ENCODE measurements at regions not wholly inside any gene's neighbourhood (a gene's known extent, or its start where the extent isn't known, plus 50 kb on each side); places are given as distances from the start of the nearest gene placed in this dataset.
A peak's percentile ranks its signal among the peaks of the same experiment; 100 is the strongest.

DNA sequence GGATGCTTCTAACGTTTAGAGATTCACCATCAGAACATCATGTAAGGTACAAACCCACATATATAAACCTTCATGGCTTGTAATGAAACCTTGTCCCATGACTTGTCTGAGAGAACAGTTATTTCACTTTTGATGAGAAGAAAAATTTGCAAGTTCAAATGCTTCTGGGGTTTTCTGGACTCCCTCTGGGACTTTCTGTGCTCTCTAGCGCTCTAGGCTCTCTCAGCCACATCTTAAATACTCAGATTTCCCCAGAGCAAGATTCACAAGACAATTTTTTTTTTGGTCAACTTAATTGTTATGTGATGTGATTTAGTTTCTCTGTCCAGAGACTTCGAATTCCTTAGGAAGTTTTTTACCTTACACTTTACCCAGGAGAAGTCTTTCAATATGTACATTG lies 282.8 kb upstream of the EDNRB start:
- no peak for DNase-seq

DNA sequence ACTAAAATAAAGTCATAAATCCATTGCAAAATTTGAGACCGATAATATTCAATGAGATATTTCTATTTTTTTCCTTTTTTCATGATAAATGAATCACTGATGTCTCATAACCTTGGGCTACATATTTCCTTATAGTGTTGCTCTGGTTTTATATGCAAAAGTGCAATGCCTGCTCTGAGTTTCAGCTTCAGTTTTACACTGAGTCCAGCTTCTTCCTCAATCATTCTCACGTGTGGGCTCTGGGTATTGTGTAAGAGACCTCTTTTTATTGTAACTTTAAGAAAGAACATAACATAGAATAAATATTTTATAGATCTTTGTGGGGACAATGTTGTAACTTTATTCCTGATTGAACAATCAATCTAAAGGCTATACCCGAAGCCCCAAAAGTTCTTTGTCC lies 280.2 kb upstream of the EDNRB start:
- no peak for DNase-seq

DNA sequence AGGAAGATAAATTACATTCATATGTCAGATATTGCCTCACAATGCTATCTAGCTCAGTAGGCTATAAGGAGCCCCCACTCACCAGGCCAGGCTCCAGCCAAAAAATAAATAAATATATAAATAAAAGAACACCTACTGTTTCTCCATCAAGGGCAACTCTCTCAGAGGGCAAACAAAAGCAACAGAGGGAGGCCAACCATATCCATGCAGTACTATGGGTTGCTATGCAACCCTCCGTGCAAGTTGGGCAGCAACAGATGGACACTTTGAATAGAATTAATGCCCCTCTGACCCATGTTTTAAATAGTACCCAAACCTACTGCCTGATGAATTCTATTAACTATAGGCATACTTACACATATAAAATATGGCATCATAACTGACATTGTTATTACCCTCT lies 279.8 kb upstream of the EDNRB start:
- DNase-seq: peak in 2 of 3 experiments; percentile 63 to 90

DNA sequence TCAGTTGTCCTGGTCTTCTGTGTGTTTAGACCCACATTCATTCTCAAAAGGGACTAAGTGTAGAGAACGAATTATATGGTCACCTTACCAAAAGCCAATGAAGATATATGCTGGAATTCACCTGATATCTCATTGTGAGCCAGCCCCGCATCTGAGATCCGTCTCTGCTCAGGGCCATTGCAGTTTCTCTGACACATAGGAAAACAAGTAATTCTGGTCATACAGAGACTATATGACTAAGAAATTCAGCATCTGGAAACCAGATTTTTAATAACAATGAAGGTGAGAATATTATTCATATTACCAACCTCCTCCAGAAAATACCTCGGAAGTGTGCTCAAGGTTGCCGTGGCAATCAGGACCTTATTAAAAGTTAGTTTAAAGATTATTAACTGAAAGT lies 278.6 kb upstream of the EDNRB start:
- DNase-seq: no peak

DNA sequence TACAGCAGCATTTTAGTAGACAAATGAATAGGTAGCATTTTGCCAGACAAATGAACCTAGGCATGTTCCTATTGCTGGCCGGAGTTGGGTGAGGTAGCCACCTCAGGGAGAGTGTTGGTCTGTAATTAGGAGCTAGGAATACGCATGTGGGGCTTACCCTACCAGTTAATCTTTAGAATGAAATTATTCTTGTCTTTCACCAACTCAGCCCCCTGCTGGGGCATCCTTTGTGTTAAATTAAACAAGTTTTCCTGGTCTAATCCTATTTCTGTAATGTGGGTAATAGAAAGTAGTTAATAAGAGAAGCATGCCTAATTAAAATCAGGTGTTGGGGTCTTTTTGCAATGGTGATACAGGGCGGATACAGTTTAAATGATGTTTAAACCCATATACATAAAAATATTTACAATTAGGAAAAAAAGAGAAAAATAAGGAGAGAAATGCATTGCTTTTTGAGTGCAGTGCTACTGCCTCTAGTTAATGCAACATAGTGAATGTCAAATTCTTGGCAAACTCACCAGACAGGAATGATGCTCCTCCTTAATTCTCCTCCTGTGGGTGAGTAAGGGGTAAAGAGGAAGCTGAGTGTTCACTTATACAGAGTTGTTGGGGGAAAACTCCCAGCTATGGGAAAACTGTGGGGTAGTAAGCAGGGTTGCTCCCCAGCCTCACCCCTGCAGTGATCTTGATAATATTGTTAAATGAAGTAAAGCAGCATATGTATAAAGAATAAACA lies 276.4 kb upstream of the EDNRB start:
- DNase-seq: peak in 2 of 3 experiments; percentile 49 to 76

DNA sequence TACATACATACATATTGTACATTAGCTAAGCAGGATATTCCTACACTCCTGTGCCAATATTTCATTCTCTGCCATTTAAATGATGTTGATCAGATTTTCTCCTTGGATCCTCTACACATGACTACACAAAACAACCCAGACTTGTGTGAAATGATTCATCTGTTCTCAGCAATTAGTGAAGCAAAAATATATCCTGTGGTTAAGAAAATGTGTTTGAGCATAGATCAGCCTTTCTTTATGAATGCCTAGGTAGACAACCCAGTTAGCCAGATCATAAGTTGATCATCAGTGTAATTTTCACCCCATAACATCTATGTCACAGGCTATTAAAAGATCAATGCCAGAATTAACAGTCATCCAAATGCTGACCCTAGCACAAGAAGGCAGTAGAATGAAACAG lies 275.2 kb upstream of the EDNRB start:
- no peak for DNase-seq

DNA sequence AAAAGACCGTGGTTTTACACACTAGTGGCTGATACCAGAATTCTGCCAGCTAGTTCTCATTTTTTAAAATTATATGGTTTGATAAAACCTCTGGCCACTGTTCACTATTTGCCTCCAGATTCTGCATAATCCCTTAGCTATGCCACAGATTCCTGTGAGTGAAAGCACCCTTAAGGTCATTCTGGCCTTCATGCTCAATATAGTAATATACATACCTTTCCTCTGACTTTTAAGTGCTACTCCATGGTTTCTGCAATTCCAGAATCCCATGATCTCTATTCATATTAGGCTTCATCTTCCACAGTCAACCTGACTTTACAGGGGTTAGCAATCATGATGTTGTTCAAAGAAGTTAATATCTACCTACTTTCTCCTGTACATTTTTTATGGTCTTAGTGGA lies 274.1 kb upstream of the EDNRB start:
- no peak for DNase-seq

DNA sequence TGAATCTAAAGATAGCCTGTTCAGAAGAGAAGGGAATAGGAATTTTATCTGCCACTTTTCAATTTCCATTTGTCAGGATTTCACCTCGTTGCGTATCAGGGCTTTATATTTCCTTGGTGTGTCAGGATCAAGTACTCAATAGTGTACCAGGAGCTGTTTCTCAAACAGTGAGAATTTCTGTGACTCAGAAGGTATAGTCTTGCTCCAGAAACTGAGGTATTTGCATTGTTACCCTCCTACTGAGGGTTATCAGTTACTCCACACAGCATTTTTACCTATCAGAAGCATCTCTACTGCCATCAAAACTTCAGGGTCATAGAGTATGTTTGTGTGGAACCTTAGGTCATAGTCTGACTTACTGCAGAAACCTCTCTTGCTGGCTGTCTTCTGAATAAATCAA lies 271.7 kb upstream of the EDNRB start:
- no peak for DNase-seq

DNA sequence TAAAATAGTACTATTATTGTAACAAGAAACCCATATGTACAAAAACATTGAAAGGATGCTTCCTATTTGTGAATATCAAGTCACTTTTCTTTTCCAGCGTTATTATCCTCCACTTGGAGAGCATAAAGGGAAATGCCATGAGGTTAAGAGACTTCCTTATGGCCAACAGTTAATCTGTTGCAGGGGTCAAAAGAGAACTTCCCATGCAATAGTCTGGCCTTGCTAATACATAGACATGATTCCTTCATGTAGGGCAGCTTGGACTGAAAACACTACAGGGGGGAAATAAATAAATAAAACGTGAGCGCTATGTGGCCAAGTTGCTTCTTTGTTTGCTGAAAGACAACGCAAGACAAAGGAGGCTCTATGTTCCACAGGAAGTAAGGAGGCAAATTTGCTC lies 269.1 kb upstream of the EDNRB start:
- peak in 1 of 3 experiments; percentile 37 for DNase-seq

DNA sequence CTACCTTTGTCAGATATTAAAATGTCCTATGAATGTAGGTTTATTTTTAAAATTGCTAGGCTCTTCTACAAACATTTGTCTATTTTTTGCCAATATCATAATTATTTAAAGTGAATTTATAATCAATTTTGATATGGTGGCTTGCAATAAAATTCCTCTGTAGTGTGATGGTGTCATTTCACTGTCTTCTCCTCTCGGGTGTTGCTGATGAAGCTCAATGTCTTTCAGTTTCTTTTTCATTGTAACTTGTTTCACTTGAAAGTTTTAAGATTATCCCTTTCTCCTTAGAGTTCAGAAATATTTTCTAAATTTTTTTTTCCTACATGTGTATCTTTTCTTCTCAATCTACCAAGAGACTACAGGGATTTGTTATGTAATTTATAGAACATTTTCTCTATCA lies 267.1 kb upstream of the EDNRB start:
- no peak for DNase-seq

DNA sequence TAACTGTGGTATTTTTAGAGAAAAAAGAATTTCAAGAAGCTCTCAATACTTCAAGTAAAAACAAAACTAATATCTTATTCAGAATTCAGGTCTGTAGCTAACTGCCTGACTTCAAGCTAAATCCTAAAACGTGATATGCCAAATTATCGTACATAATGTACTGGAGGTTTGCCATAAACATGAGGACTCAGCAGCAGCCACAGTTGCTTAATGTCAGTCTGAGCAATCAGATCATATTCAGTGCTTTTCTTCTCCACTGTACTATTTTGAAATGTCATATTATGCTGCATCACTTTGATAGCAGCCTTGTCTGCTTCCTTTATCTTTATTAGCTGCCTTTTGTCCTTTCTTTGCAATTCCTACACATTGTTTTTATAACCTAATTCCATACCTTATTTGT lies 265.1 kb upstream of the EDNRB start:
- DNase-seq: no peak

DNA sequence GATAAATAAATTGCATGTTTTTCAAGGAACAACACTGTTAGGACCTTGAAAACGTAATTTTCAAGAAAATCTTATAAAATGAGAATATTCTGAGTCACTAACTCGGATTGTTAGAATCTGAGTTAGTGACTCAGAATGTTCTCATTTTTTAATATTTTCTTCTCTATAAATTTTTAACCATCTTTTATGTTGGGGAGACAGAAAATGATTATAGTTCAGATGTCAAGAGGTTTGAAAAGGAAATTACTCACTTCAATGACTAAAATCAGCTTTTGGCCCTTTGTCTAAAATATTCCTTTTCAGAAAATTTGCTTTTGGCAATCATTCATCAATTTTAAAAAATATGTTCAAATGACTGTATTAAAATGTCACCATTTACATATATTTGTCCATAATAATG lies 264.2 kb upstream of the EDNRB start:
- DNase-seq: no peak

DNA sequence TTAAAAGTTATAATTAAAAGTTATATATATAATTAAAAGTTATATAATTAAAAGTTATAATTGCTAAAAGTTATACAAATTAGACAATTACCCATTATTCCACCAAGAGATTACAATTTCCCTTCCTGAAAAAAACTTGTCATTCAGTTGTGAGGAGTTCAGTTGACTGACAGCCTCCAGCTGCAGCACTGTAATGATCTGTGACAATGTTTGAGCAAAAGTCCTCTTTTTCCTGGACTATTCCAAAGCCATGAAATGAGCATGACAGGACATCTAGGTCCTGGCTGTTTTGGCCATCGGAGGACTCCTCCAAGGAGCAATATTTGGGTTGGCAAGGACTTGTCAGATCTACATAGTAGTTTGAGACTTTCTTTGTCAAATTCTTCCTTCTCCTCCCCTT lies 258.7 kb upstream of the EDNRB start:
- no peak for DNase-seq

DNA sequence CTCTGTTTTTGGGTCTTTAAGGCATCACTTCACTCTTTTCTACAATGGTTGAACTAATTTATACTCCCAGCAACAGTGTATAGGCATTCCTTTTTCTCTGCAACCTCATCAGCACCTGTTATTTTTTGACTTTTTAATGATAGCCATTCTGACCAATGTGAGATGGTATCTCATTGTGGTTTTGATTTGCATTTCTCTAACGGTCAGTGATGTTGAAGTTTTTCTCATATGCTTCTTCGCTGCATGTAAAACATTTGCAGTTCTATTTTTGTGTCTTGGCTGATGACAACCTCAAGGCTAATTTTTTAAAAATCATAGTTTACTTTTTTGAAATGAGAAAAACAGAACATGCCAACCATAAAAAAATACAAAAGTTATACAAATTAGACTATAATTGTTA lies 258.2 kb upstream of the EDNRB start:
- DNase-seq: no peak

DNA sequence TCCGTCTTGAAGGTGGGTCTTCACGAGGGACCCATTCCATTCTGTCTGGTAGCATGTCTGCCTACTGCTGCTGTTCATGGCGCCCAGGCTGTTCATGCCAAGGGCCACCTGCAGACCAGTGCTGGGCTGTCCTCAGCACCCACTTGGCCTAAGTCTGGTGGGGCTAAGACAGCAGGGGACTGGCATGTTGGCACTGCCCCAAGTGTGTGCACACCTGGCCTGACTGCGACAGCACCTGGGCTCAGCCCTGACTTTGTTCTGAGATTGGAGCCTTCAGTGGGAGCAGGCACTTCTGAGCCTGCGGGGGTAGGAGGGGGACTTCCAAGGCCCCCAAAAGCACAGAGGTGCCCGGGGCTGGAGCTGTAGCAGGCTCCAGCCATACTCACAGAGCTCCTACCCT lies 250.8 kb upstream of the EDNRB start:
- no peak for DNase-seq

DNA sequence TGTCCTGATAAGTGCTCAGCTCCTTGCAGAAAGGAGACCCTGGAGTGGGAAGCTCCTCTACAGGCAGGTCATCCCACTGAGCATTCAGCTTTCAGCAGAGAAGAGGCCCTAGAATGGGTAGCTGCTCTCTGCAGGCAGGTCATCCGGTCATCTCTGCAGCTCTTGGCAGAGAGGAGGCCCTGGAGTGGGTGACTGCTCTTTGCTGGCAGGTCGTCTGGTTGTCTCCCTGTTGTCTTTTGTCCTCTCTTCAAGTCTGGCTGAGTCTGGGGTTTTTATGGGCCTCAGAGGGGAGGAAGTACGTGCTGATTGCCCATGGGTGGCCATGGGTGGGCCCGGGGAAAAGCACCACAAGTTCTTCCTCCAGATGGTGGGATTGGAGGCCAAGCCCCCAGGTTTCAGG lies 250.3 kb upstream of the EDNRB start:
- no peak for DNase-seq

DNA sequence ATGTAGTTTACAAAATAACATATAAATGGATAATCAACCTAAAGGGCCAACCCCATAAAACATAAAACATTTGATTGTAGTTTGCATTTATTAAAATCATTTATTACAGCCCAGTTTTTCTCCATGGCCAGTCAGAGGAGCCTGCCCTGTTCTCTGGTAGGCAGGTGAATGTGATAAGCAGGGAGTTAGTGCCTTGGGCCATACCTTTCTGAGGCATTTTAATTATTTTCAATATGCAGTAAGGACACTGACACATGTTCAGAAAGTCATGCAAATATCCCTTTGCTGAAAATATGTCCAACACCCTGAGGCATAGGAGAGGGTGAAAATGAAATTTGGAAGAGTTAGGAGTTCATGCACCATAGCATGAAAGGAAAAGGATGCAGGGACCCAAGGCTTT lies 242.6 kb upstream of the EDNRB start:
- no peak for DNase-seq

DNA sequence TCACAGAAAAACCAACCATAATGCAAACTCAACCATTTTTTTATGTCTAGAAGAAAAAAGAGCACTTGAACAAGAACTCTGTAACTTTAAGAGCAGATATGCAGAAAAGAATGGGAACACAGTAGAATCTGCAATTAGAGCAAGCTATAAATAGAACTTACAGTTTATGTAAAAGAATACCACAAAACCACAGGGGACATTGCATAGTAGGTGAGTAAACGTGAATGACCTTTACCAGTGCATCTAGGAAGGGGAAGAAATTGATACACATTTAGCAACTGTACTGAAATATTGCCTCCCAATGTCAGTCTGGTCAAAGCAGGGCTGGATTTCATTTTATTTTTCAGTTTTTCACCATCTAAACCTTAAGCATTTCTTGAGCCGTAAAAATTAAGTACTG lies 242.2 kb upstream of the EDNRB start:
- DNase-seq: peak in 2 of 3 experiments; percentile 50 to 52

DNA sequence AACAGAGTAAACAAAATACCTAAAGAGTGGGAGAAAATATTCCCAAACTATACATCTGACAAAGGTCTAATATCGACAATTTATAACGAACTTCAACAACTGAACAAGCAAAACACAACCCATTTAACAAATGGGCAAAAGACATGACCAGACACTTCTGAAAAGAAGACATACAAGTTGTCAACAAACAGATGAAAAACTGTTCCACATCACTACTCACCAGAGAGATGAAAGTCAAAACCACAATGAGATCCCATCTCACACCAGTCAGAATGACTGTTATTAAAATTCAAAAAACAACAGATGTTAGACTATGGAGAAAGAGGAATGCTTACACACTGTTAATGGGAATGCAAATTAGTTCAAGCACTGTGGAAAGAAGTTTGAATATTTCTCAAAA lies 233.8 kb upstream of the EDNRB start:
- DNase-seq: no peak

DNA sequence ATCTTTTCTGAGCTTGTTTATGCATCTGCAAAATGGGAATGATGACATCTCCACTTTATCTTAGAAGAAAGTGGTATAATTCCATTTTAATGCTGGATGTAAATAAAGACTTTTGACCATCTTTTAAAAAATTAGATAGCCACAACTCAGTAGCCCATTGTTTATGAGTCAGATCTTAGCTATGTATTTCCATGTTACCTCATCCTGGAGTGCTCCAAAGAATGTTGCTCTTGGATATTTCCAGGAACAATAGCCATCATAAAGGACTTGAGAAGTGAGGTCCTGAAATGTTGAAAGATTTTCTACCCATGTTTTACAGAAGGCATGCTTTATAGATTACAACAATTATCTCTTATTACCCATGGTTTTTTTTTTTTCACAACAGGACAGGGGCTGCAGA lies 229.3 kb upstream of the EDNRB start:
- no peak for DNase-seq

DNA sequence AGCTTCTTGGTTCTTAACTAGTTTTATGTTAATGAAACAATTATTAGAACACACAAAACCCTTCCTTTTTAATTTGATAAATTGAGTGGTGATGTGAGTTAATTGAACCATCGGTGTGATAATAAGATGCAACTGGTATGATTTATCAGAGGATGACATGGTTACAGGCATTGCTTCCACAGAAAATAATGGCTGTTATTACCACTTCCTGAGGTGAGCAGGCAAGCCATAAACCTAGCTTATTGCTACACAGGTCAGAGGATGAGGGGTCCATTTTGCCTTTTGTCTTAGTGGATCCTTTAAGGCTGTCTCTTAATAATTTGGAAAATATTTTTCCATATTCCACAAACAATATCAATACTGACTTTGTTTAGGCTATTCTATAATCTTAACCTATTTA lies 226.6 kb upstream of the EDNRB start:
- peak in 1 of 3 experiments; percentile 54 for DNase-seq

DNA sequence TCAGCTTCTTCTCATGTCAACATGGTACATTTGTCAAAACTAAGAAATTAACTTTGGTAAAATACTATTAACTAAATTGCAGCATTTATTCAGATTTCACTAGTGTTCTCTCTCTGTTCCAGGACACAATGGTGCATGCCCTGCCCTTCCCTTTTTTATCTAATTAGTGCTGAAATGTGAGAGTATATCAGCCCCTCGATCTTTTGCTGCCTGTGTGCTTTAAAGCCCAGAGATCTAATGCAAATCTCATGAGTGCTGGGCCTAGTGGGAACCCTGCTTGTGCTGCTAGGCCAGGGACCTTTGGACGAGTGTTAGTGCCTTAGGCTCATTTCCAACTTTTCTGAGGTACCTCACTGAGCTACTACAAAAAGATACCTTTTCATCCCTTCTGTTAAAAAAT lies 221.1 kb upstream of the EDNRB start:
- no peak for DNase-seq

DNA sequence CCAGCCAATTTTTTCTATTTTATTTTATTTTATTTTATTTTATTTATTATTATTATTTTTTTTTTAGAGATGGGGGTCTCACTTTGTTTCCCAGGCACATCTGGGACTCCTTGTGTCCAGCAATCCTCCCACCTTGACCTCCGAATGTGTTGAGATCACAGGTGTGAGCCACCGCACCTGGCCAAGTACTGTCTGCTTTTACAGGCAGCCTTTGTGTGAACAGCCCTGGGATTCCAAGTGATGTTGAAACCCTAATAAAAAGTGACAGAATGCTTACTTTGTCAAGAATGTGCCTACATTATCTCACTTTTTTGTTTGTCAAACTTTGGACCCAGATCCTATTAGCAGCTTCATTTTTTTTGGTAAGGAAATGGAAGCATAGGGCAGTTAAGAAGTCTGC lies 220.1 kb upstream of the EDNRB start:
- no peak for DNase-seq

DNA sequence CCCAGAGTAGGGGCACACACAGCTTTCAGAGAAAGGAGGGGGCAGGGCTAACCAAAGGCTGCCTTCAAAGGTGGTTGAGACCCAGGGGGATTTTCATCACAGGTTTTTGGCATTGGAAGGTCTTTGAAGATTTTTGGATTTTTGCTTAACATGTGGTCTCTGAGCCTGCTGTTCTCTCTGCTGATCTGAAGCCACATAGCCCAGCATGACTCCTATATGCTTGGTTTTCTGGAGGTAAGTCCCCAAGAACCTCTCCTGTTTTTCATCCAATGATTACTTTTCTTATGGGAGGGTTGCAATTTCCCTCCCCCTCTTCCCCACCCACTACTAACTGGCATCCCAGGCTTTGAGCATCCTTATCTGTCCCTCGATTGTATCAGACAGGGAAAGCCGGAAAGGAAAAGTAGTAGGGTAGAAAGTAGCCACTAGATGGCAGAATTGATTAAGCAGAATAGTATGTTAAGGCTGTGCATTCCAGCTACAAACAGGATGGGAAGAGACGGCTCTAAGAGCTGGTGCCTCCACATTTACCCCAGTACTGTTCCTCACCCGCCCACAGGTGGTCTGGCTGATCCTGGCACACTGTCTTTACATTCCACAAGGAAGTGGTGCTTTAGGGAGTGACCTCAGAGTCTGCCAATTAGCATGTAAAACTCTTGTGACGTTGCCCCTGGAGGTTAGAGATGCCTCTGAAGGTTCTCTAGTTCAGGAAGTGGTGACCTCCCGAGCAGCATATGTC lies 218.9 kb upstream of the EDNRB start:
- peak; percentile 77 to 94 (median 82) for DNase-seq

DNA sequence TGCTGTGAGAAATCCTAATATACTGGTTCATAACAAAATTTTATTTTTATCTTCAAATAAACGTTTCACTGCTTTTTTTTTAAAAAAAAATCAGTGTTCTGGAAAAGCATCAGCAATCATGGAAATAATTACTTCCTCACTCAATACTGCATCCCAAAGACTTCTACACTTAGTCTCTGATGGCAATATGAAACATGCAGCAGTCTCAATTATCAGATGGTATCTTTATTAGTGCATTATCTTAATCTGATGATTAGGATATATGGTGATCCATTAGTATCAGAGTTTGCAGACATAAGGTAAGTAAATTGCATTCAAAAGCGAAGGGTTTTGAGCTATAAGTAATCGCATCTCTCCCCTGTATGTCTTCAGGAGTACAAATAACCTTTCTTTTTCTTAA lies 218.3 kb upstream of the EDNRB start:
- DNase-seq: peak in 1 of 3 experiments; percentile 50

Data from NCI-H1417 (cell line).